GM18508 (cell line): ENCODE measurements at regions not wholly inside any gene's neighbourhood (a gene's known extent, or its start where the extent isn't known, plus 50 kb on each side); places are given as distances from the start of the nearest gene placed in this dataset.

ENCODE experiments used
- ATAC-seq: cut with Tn5 transposase; IDR thresholded peaks from one replicate; pipeline ENCODE4 v1.9.1; 2021; ENCODE audit warnings: moderate number of reproducible peaks; ENCODE audit not compliant: insufficient read depth, unreplicated experiment

DNA sequence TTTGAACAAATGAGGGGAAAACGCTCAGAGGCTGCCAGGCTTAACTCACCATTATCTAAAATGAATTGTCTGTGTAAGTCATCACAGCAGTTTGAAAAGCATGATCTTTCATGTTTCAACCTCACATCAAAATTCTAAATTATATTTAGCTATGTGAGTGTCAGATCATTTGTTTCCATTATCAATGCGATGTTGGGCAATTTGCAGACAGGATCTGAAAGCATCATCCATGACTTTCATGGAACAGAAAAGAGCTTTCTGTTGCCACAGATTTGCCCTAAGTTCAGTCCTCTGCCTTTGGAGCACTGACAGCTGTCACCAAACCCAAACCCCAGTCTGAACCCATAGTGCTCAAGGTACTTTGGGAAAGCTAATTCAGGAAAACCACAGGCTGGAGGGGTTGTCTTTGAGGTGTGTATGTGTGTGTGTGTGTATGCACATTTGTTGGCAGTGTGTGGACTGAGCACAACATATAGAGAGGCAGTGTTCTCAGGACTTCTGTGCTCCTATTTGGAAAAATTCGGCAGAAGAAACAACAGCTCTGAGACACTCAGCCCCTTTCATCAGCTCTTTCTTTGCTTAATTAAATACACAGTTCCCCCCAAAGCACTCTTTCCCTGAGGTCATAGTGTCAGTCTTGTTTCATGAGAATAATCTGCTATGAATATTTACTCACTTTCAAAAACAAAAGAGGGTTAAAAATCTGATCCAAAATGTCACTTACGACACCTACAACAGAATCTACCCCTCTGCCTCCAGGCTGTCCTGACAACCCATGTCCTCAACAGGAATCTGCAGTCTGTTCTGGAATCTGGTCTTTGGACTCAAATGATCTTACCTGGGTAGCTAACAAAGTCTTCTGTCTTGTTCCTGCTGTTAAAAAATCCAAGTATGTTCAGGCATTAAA lies 188.5 kb upstream of the KLF14 start:
- ATAC-seq: no peak

DNA sequence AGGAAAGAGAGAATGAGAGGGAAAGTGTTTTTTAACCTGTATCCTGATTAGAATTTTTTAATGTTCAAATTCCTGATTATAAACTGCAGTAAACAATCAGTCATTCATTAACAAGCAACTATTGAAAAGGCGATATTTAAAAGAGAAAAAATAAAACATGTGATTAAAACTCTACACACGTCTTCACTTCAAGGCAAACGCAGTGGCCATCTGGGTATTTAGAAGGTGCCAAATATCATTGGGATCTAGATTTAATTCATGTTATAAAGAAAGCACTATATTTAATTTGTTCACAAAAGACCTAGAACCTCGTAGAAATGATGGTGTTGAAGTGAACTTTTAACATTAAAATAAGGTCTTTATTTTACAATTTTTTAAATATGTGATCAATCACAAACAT lies 189.4 kb upstream of the KLF14 start:
- ATAC-seq: no peak

DNA sequence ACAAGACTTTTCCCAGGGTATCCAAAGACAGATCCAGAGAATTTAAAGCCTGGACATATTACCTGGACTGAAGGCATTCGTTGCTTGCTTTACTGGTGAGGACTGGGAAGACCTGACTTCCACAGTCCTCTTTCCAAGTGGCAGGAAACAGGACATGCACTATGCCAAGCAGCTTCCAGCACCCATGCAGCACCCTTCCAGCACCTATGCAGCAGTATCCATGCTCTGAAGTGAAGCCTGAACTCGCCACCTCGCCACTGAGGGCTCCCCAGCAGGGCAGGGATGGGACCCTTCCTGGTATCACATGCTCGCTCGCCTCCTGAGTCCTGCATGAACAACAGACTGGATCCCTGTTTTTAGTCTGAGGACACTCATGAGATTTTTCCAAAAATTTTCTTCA lies 189.9 kb upstream of the KLF14 start:
- ATAC-seq: no peak

DNA sequence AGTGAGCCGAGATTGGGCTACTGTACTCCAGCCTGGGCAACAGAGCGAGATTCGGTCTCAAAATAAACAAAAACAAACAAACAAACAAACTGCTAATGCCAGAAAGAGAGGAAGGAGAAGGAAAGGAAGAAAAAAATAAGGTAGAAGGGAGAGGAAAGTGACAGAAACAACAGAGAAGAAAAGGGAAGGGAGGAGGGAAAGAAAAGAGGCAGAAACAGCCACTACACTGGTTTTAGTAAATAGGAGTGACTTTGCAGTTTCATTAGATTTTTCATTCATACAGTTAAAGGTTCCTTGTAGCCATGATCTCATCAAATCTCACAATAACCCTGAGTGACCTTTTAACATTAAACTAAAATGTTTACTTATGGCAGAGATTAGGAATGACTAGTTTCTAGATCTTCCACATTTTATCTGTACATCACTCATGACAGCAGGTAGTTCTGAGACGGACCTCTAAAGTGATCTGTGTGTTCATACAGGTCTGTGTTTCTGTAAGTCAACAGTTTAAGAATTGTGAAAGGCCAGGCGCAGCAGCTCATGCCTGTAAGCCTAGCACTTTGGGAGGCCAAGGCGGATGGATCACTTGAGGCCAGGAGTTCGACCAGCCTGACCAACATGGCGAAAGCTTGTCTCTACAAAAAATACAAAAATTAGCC lies 191.3 kb upstream of the KLF14 start:
- ATAC-seq: no peak

DNA sequence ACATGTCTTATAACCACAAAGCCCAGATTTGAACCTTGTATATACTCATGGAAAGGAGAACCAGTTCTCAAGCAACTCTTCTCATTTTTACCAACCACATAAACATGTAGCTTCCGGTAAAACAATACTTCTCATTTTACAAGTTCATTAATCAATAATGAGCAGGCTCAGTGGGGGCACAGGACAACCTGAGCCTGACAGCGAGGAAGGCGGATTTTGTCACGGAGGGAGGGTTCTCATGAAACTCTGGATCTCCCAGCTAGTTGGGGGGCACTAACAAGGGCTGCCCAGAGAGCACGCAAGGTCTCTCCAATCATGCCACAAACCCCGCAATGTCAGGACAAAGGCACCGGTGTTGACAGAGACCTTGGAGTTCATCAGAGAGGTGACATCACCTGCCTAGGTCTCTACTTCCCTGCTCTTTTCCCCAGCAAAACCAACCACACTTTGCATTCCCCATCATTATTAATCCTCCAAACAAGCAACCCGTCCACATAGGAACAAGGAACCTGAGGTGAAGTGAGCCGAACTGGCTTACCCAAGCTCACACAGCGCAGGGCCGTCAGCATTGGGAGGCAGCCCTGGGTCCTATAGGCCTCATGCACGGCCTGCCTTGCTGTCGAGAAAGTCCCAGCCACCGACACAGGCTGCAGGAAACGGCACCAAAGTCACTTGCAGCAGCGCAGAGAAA lies 192.1 kb upstream of the KLF14 start:
- no peak for ATAC-seq

DNA sequence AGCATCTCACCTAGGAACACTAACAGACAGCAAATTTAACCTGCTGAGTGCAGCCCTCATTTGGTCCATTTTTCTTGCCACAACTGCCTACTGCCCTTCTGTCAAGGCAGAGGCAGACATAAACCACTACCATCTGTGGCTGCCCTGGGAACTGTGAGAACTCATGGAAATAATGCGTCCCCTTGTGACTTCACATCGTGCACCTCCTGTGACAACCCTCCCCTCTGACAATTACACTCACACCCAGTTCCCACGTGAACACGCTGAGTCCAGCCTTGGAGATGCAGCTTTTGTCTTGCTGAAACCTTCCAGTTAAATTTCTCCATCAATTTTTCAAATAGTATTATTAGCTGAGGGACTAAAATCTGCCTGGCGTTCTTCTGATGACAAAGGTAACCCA lies 193.1 kb upstream of the KLF14 start:
- no peak for ATAC-seq

DNA sequence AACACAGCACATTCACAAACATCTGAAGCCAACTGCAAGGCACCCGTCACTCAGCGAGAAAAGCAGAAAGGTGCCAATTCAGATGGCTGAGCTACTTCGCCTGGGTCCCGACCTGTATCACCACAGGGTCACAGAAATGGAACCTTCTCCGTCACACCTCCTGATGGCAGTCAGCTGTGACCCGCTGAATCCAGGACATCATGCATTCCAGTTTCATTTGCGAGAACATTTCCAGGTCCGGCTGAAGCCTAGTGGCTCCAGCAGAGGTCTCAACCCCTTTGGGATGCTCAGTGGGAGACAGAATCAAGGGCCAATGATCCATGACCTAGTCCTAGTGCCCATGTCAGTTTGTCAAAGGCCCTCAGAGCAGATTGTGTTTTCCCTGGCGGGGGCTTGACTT lies 193.6 kb upstream of the KLF14 start:
- ATAC-seq: no peak

DNA sequence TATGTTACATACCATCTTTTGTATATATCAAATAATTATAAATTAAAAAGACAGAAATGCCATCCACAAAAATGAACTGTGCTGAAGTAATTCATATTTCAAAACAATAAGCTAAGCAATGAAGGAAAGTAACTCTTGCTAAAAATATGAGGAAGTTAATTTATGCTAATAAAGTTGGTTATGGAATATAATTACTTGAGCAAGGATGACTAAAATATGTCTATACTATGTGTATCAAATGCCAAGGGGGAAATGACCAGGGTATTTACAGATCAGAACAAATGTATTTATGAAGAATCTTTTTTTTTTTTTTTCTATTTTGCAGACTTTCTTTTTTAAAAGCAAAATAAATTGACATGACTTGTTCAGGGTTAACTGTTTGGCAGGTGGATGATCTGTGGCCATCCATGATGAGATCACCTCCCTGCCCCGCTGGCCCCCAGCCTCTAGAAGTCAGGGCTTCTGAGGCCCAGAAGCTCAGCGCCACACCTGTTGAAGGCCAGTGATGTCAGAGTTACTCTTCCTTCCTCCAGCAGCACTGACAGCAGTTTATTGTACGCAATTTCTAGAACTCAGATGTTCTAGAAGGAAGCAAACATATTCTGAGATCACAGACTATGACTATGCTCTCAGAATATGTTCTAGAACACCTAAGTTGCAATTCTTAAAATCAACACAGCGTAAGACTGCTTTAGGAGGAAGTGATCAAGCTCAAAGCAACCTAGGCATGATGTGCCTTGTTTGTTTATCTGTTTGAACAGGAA lies 196.1 kb upstream of the KLF14 start:
- ATAC-seq: no peak

DNA sequence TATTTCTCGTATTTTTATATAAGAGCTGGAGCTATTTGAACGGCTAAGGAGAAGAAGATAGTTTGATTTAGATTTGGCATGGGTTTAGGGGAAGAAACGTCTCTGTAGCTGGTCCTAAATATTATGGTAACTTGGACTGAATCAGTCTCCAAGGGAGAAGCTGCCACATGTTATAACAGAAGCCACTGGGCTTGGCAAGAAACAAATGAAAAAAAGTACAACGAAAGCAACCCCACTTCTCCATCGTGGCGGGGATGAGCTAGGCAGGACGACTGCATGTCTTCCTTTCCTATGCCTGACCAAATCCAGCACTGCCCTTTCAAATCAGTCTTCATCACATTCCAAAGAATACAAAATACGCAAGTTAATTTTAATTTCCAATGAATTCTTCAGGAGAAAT lies 196.7 kb upstream of the KLF14 start:
- ATAC-seq: no peak

DNA sequence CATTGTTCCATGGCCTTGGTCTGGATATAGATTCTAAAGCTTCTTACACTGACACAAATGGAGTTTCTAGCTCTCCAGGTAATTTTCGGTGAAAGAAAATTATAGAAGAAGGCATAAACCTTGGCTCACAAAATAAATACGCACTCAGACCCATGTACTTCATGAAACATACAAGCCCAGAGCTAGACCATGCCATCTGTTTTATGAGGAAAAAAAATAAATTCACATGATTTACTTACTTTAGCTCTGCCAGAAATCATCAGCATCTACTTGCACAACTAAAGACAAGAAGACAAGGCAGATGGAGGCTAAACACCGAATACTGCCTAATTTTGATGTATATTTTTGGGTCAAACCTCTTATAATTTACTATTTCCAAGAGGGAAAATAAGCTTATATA lies 197.4 kb upstream of the KLF14 start:
- no peak for ATAC-seq

DNA sequence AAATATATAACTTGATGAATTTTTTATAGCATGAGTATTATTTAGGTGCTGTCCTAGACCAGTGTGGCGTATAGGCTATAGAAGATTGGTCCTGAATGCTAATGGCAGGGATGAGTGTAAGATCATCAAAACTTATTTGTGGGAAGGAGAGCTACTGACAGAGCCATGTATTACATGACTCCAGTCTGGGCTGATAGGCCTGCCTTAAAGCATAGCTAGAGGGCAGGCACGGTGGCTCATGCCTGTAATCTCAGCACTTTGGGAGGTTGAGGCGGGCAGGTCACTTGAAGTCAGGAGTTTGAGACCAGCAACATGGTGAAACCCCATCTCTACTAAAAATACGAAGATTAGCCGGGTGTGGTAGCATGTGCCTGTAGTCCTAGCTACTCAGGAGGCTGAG lies 198.1 kb upstream of the KLF14 start:
- no peak for ATAC-seq

DNA sequence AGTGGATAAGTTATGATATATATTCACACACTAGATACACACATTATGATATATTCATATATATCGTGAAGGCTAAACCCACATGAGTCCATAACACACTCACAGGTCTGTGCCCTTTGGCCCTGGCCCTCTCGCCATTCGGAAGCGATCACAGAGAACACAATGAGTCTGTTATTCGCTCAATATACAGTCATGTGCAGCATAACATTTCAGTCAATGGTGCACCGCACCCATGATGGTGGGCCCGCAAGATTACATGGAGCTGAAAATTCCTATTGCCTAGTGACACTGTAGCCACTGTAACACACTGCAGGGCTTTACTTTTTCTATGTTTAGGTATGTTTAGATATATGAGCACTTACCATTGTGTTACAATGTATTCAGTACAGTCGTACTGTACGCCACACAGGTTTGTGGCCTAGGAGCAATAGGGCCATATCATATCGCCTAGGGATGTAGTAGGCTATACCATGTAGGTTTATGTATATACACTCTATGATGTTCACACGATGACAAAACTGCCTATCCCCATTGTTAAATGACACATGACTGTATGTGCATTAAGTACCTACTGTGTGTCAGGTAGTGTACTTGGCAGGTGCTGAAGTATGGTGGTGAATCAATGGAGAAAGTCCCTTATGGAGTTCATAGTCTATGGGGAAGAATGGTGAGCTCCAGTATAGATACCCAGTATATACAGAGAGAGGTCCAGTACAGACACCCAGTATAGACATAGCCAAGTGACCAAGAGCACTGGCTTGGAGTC lies 198.8 kb upstream of the KLF14 start:
- ATAC-seq: no peak

DNA sequence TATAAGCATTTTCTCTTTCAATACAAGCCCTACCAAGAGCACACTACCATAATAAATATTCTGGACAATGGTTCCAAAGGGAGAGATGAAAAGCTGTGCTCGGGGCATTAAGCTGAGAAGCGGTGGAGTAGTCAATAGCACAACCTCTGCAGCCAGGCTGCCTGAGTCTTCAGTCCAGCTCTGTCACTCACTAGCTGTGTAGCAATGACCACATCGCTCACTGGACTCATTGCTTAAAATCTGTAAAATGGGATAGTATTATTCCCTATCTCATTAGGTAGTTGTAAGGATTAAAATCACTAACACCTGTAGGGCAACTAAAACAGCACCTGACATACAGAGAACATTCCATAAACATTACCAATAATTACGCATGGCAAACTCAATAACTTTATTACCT lies 199.9 kb upstream of the KLF14 start:
- no peak for ATAC-seq

DNA sequence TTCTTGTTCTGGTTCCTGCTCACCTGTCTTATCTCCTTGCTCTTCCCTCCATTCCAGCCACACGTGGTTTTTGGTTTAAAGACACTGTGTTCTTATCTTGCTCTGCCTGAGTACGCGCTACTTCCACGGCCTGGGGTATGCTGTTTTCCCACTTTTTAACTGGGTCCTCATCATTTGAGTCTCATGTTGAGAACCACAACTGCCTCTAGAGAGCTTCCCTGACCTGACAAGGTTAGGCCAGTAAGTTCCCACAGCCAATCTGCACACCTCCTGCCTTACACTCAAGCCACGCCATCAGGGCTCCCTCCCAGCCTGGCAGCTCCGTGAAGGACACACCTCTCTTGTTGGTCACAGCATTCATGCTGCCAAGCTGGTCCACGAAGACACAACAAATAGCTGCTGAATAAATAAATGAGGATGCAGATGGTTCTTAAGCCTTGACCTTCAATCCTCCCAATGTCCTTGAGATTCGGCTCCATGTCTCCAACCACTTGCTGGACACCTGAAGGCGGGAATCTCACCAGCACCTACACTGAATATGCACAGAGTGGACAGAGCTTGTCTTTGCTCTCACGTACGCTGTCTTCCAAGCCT lies 201.7 kb upstream of the KLF14 start:
- ATAC-seq: no peak

DNA sequence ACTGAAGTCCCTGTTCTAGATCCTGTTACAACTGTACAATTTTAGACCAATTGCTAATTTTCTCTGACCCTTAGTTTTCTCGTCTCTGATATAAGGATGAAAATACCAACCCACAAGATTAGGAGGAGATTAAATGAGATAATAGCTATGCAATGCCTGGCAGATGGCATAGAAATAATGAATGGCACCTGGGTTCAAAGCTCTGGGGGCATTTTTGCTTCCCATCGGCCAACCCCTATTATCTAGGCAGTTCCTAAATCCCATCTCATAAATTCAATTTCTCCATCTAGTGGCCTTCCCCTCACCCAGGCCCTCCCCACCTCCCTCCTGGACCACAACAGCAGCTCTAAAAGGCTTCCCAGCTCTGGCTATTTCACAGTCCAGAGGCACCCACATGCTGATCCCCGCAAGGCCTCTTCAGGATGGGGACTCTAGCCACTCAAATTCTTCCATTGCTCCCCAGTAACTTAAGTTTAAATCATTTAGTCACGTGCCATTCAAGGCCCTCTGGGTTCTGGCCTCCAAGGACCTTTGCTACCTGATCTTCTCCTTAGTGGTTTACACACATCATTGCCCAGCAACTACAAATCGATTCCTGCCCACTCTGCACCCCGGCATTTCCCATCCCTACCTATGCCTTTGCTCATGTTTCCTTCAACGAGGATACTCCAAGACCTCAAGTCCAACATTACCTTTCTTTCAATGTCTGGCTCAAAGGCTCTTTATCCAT lies 202.4 kb upstream of the KLF14 start:
- ATAC-seq: no peak

DNA sequence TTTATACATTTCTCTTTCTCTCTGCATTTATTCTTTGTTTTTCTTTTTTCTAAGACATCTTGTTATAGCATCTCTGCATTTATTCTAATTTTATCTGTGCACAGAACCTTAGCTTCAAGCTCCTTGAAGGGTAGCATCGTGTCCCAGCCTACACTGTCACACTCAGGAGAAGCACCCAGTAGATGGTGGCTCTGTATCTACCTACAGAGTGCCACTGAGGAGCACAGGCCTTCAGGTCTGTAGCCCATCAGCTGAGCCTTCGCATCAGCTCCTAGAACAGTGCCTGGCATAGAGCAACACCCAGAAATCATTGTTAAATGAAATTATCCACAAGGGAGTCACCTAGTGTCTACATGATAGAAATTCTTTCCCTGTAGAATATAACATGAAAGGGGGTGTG lies 203.0 kb upstream of the KLF14 start:
- no peak for ATAC-seq

DNA sequence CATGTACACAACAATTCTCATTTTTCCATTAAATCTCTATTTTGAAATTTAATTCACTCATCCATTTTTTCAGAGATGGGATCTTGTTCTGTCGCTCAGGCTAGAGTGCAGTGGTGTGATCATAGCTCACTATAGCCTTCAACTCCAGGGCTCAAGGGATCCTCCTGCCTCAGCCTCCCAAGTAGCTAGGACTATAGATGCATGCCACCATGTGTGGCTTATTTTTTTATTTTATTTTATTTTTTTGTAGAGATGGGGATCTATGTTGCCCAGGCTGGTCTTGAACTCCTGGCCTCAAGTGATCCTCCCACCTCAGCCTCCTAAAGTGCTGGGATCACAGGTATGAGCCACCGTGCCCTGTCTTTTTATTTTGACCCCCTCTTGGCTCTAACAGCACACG lies 203.8 kb upstream of the KLF14 start:
- no peak for ATAC-seq

DNA sequence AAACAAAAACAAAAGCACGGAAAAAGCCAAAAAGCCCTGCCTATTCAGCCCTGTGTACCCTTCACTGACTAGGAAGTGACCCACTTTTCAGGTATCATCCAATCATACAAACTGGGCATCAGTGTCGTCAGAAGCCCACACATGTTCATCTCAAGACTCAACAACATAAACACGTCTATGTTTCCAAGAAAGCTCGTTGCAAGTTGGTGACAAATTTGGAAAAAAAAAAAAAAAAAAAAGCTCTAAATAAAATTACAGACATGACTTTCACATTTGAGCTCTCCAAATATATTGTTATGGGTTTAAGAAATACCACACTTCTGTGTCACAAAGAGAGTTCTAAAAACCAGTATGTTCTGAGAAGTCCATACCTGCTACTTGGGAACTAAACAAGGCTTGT lies 204.7 kb upstream of the KLF14 start:
- ATAC-seq: no peak
